OCI-LY3 (cell line): ENCODE measurements at regions not wholly inside any gene's neighbourhood (a gene's known extent, or its start where the extent isn't known, plus 50 kb on each side); places are given as distances from the start of the nearest gene placed in this dataset.

Experiments used
- H2AFZ ChIP-seq: fragments of 200-600, 300-600 bp; shearing (Covaris generic); 2 replicates; pipeline ENCODE4 v1.6.0; 2014; ENCODE audit warnings: antibody characterized with exemption, low read depth, low read length
- H3K27ac ChIP-seq: fragments of 200-600, 300-600 bp; sonication (generic); 2 replicates; pipeline ENCODE4 v1.5.1; 2014; ENCODE audit warnings: mild to moderate bottlenecking, low read length, moderate library complexity, mixed read lengths
- H3K27me3 ChIP-seq: fragments of 200-600, 300-600 bp; sonication (generic); 2 replicates; pipeline ENCODE4 v1.6.1; 2014; ENCODE audit warnings: low read depth, low read length, mixed read lengths
- H3K36me3 ChIP-seq: fragments of 200-600, 300-600 bp; sonication (generic); replicated peaks from 2 replicates; pipeline ENCODE3; 2014; ENCODE audit warnings: low read depth, low read length, mixed read lengths
- H3K4me1 ChIP-seq: fragments of 300-600, 200-600 bp; sonication (generic); 2 replicates; pipeline ENCODE4 v1.6.1; 2014; ENCODE audit warnings: low read length, mixed read lengths
- H3K4me2 ChIP-seq: fragments of 200-600, 300-600 bp; sonication (generic); 2 replicates; pipeline ENCODE4 v1.6.1; 2014; ENCODE audit warnings: low read length, mixed read lengths
- H3K4me3 ChIP-seq: fragments of 300-600, 200-600 bp; sonication (generic); 2 replicates; pipeline ENCODE4 v1.5.1; 2014; ENCODE audit warnings: antibody characterized with exemption, mild to moderate bottlenecking, low read length, moderate library complexity
- H3K79me2 ChIP-seq: fragments of 300-600, 200-600 bp; shearing (Covaris generic); 2 replicates; pipeline ENCODE4 v1.6.1; 2014; ENCODE audit warnings: mild to moderate bottlenecking, low read length, mixed read lengths
- H3K9ac ChIP-seq: fragments of 300-600, 200-600 bp; shearing (Covaris generic); 2 replicates; pipeline ENCODE4 v1.6.0; 2014; ENCODE audit warnings: mild to moderate bottlenecking, low read length, moderate library complexity
- H3K9me3 ChIP-seq: fragments of 200-600, 300-600 bp; shearing (Covaris generic); 2 replicates; pipeline ENCODE4 v1.6.1; 2014; ENCODE audit warnings: low read length, mixed read lengths; ENCODE audit not compliant: insufficient read depth
- H4K20me1 ChIP-seq: fragments of 200-600, 300-600 bp; sonication (generic); 2 replicates; pipeline ENCODE4 v1.6.1; 2016; ENCODE audit warnings: low read length, mixed read lengths; ENCODE audit not compliant: insufficient read depth
- CTCF ChIP-seq: fragments of 200-600, 300-600 bp; sonication (generic); IDR thresholded peaks from 2 replicates; pipeline ENCODE4 v1.5.1; 2014; ENCODE audit warnings: antibody characterized with exemption, low read length, low read depth
- EZH2phosphoT487 ChIP-seq: fragments of 200-600 bp; shearing (Covaris generic); IDR thresholded peaks from 2 replicates; pipeline ENCODE4 v1.6.1; 2018; ENCODE audit warnings: antibody characterized with exemption, mixed run types, low read depth

- Histone ChIP-seq H4K20me1 (no peaks in the 10 kb centered on the region), H3K4me2 (no peak overlapping the region), H3K9ac (no peak overlapping the region), H3K27me3 (no peaks in the 10 kb centered on the region), H3K4me1 (no peaks in the 10 kb centered on the region), H2AFZ (no peak overlapping the region), H3K4me3 (no peak overlapping the region), H3K79me2 (no peaks in the 10 kb centered on the region), H3K9me3 (no peaks in the 10 kb centered on the region), H3K27ac (no peak overlapping the region), H3K36me3 (no peaks in the 10 kb centered on the region)
- no peak for TF ChIP-seq EZH2phosphoT487
- no peak for TF ChIP-seq CTCF
These were observed 965.9 kb downstream of the FSTL5 start for GRCh38 chr4:161197912-161198311.

GRCh38 chr4:161197474-161197873 is 966.3 kb downstream of the FSTL5 start:
- Histone ChIP-seq H2AFZ (no peak overlapping the region), H3K27me3 (no peaks in the 10 kb centered on the region), H3K9ac (no peak overlapping the region), H3K4me1 (no peaks in the 10 kb centered on the region), H3K9me3 (no peaks in the 10 kb centered on the region), H3K79me2 (no peaks in the 10 kb centered on the region), H3K4me3 (no peak overlapping the region), H3K36me3 (no peaks in the 10 kb centered on the region), H3K27ac (no peak overlapping the region), H3K4me2 (no peak overlapping the region), H4K20me1 (no peaks in the 10 kb centered on the region)
- TF ChIP-seq EZH2phosphoT487: no peak
- TF ChIP-seq CTCF: no peak

GRCh38 chr4:161189286-161190134 is 974.3 kb downstream of the FSTL5 start:
- TF ChIP-seq EZH2phosphoT487: no peak
- no peak for TF ChIP-seq CTCF

GRCh38 chr4:161188578-161188977 is 975.2 kb downstream of the FSTL5 start:
- Histone ChIP-seq H3K4me2 (no peak overlapping the region), H4K20me1 (no peaks in the 10 kb centered on the region), H2AFZ (no peak overlapping the region), H3K79me2 (no peaks in the 10 kb centered on the region), H3K27me3 (no peaks in the 10 kb centered on the region), H3K4me3 (no peak overlapping the region), H3K27ac (no peak overlapping the region), H3K4me1 (no peaks in the 10 kb centered on the region), H3K36me3 (no peaks in the 10 kb centered on the region), H3K9ac (no peak overlapping the region), H3K9me3 (no peaks in the 10 kb centered on the region)
- TF ChIP-seq CTCF: no peak
- no peak for TF ChIP-seq EZH2phosphoT487

More at GRCh38 chr4:161189286-161190134, 974.3 kb downstream of the FSTL5 start:
- Histone ChIP-seq H3K27me3 (no peaks in the 10 kb centered on the region), H3K27ac (no peak overlapping the region), H3K9me3 (no peaks in the 10 kb centered on the region), H3K4me1 (no peaks in the 10 kb centered on the region), H2AFZ (no peak overlapping the region), H4K20me1 (no peaks in the 10 kb centered on the region), H3K79me2 (no peaks in the 10 kb centered on the region), H3K4me3 (no peak overlapping the region), H3K36me3 (no peaks in the 10 kb centered on the region), H3K4me2 (no peak overlapping the region), H3K9ac (no peak overlapping the region)
